ENCODE measurements at regions not wholly inside any gene's neighbourhood (a gene's known extent, or its start where the extent isn't known, plus 50 kb on each side); places are given as distances from the start of the nearest gene placed in this dataset.

- no peaks in the 10 kb centered on the region for H3K27me3 ChIP-seq (ENCODE audit: insufficient read depth, low read length)
These were observed 1061.0 kb downstream of the ADGRL2 start for GRCh38 chr1:82861749-82862148.

GRCh38 chr1:82858031-82858430 lies 1057.3 kb downstream of the ADGRL2 start:
- Histone ChIP-seq H3K27me3 (ENCODE audit: insufficient read depth, low read length) (no peaks in the 10 kb centered on the region), H3K4me1 (ENCODE audit: insufficient read depth, low read length) (peaks cover 4% of the 10 kb centered on the region; the same call in 1 of the 2 replicates), H3K27ac (ENCODE audit: low read length) (no peak overlapping the region), H3K36me3 (ENCODE audit: insufficient read depth, low read depth, low read length) (no peaks in the 10 kb centered on the region), H3K9me3 (ENCODE audit: insufficient read depth, low read depth, low read length) (no peaks in the 10 kb centered on the region), H3K4me3 (ENCODE audit: low read length) (no peak overlapping the region), H3K9ac (ENCODE audit: low read depth, low read length) (no peak overlapping the region; the same call in 1 of the 2 replicates)

More at GRCh38 chr1:82861749-82862148, 1061.0 kb downstream of the ADGRL2 start:
- H3K9me3 ChIP-seq (ENCODE audit: insufficient read depth, low read depth, low read length): no peaks in the 10 kb centered on the region
- H3K36me3 ChIP-seq (ENCODE audit: insufficient read depth, low read depth, low read length): no peaks in the 10 kb centered on the region
- no peak overlapping the region for H3K9ac ChIP-seq (ENCODE audit: low read depth, low read length)
- H3K27ac ChIP-seq (ENCODE audit: low read length): no peak overlapping the region
- no peak overlapping the region for H3K4me3 ChIP-seq (ENCODE audit: low read length)
- H3K4me1 ChIP-seq (ENCODE audit: insufficient read depth, low read length): peaks cover 4% of the 10 kb centered on the region; the same call in 1 of the 2 replicates

- no peak overlapping the region for H3K27ac ChIP-seq (ENCODE audit: low read length)
- no peaks in the 10 kb centered on the region for H3K9me3 ChIP-seq (ENCODE audit: insufficient read depth, low read depth, low read length)
- no peak overlapping the region for H3K9ac ChIP-seq (ENCODE audit: low read depth, low read length)
- H3K36me3 ChIP-seq (ENCODE audit: insufficient read depth, low read depth, low read length): no peaks in the 10 kb centered on the region
- H3K4me1 ChIP-seq (ENCODE audit: insufficient read depth, low read length): peaks cover 49% of the 10 kb centered on the region
- no peaks in the 10 kb centered on the region for H3K27me3 ChIP-seq (ENCODE audit: insufficient read depth, low read length)
- no peak overlapping the region for H3K4me3 ChIP-seq (ENCODE audit: low read length)
These were observed 1048.7 kb downstream of the ADGRL2 start for GRCh38 chr1:82849460-82849859.

DNA sequence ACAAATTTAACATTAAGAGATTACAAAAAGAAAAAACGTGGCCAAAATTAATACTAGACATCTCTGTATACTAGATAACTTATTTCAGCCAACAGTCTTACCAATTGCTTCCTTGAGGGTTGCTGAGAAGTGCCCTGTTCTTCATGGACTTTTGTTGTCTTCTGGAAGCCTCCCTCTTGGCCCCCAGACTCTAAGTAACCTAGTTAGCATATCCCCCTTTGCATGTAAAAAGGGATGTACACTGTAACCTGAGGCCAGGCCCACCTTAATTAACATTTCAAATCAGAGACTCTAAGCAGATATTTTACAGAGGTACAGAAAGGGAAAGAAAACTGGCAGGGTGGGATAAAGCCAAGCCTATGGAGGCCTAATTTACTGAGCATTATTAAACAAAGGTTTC lies 1047.3 kb downstream of the ADGRL2 start:
- Histone ChIP-seq H3K27ac (ENCODE audit: low read length) (no peak overlapping the region), H3K9ac (ENCODE audit: low read depth, low read length) (peak overlapping the region; percentile 75; the same call in 1 of the 2 replicates), H3K27me3 (ENCODE audit: insufficient read depth, low read length) (no peaks in the 10 kb centered on the region), H3K4me1 (ENCODE audit: insufficient read depth, low read length) (peaks cover 55% of the 10 kb centered on the region), H3K9me3 (ENCODE audit: insufficient read depth, low read depth, low read length) (no peaks in the 10 kb centered on the region), H3K4me3 (ENCODE audit: low read length) (peak overlapping the region; percentile 77), H3K36me3 (ENCODE audit: insufficient read depth, low read depth, low read length) (no peaks in the 10 kb centered on the region)

DNA sequence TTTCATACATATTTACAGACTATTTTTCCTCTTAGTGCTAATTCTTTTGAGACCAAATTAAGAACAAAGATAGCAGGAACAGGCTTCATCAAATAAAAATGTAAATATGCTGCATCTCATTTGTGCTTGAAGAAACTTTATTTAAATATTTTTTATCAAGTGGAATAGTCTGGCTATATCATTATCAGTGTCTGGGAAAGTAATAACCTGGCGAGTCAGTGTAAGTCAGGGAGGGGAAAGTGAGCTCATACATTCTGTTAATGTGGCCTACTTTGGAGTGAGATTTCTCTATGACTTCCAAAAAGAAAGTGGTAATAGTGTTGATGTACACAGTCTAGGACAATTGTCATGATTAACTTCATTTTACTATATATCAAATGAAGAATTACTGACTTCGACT lies 1045.1 kb downstream of the ADGRL2 start:
- peaks cover 51% of the 10 kb centered on the region for H3K4me1 ChIP-seq (ENCODE audit: insufficient read depth, low read length)
- H3K9ac ChIP-seq (ENCODE audit: low read depth, low read length): peak overlapping the region; percentile 75; the same call in 1 of the 2 replicates

DNA sequence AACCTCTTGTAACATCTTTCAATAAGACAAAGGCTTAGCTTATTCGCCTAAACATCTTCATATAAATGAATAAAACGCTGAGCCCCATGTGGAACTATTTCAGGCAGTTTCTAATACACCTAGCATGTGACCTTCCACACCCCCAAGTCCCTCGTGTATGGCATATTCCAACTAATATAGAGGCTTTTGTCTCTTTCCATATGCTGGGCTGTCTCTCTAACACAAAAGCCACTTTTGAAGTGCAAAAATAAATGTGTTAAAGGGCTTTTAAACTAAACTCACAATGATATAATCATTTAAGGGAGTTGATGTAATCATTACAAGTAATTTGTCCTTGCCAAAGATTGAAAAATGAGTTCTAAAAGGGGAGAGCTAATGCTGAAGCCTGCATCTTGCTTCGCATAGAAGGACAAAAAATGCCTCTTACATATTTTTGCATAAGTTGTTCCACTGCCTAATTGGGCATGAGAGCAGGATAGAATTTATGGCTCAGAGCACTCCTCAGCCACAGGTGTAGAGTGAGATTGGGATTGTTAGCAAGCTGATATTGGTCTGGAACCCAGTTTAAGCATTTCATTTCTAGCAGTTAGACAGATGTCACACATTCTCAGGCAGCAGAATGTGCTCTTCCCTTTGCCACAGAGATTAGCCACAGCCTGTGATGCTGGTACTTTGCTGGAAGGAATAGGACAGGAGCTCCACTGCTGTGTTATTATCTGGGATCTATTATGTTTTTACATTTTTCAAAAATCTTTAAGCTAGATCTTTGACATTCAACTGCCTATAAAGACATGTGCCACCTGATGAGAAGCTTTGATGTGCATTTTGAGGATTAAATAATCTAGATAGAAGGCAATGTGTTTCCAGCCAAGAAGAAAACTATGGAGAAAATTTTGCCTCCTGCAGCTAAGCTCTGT lies 1044.4 kb downstream of the ADGRL2 start:
- Histone ChIP-seq H3K4me1 (ENCODE audit: insufficient read depth, low read length) (peaks cover 50% of the 10 kb centered on the region), H3K9me3 (ENCODE audit: insufficient read depth, low read depth, low read length) (no peaks in the 10 kb centered on the region), H3K27me3 (ENCODE audit: insufficient read depth, low read length) (no peaks in the 10 kb centered on the region), H3K9ac (ENCODE audit: low read depth, low read length) (peak overlapping the region; percentile 3; the same call in 1 of the 2 replicates), H3K36me3 (ENCODE audit: insufficient read depth, low read depth, low read length) (no peaks in the 10 kb centered on the region), H3K27ac (ENCODE audit: low read length) (no peak overlapping the region), H3K4me3 (ENCODE audit: low read length) (peak overlapping the region; percentile 77; the same call in 1 of the 2 replicates)

More for the DNA sequence above, 1045.1 kb downstream of the ADGRL2 start:
- Histone ChIP-seq H3K27me3 (ENCODE audit: insufficient read depth, low read length) (no peaks in the 10 kb centered on the region), H3K36me3 (ENCODE audit: insufficient read depth, low read depth, low read length) (no peaks in the 10 kb centered on the region), H3K4me3 (ENCODE audit: low read length) (peak overlapping the region; percentile 77), H3K9me3 (ENCODE audit: insufficient read depth, low read depth, low read length) (no peaks in the 10 kb centered on the region), H3K27ac (ENCODE audit: low read length) (no peak overlapping the region)

DNA sequence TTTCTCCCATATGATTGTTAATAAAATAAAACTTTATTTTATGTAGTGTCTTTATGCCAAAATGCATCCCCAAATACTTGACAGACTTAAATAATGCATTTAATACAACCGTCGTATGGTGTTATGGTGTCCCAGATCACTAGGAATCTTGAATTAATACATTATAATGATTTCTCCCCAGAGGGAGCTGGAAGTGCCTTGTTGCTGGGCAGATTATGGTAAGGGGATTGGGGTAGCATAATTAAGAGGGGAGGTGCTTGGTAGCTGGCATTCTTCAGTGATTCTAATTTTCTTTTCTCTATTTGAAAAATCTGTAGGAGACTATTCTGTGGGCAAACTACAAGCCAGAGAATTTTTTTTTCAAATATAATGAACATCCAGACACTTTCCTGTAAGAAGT lies 1043.7 kb downstream of the ADGRL2 start:
- no peaks in the 10 kb centered on the region for H3K9me3 ChIP-seq (ENCODE audit: insufficient read depth, low read depth, low read length)
- no peaks in the 10 kb centered on the region for H3K36me3 ChIP-seq (ENCODE audit: insufficient read depth, low read depth, low read length)
- H3K9ac ChIP-seq (ENCODE audit: low read depth, low read length): peak overlapping the region; percentile 3; the same call in 1 of the 2 replicates
- H3K4me3 ChIP-seq (ENCODE audit: low read length): 0 out of 2 replicates have a peak overlapping the region, but pooled peaks have one; percentile 77
- no peaks in the 10 kb centered on the region for H3K27me3 ChIP-seq (ENCODE audit: insufficient read depth, low read length)
- peaks cover 51% of the 10 kb centered on the region for H3K4me1 ChIP-seq (ENCODE audit: insufficient read depth, low read length)
- H3K27ac ChIP-seq (ENCODE audit: low read length): no peak overlapping the region

DNA sequence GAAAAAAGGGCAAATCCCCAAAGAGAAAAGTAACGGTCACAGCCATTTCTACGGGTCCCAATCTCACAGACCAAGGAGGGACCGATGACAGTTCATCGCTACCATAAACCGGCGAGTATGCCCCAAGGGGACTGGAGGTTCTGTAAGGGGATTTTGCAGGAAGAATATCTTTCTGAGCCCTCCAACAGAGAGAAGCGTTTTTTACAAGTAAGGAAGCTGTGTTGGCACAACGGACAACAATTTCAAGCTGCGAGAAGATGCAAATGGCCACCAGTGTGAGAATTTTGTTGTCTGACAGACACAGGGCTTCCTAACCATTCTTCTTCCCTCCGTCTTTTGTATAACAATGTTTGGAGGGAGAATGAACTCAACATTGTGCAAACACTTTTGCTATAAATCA lies 1043.1 kb downstream of the ADGRL2 start:
- Histone ChIP-seq H3K27ac (ENCODE audit: low read length) (no peak overlapping the region), H3K9me3 (ENCODE audit: insufficient read depth, low read depth, low read length) (no peaks in the 10 kb centered on the region), H3K27me3 (ENCODE audit: insufficient read depth, low read length) (no peaks in the 10 kb centered on the region), H3K9ac (ENCODE audit: low read depth, low read length) (no peak overlapping the region), H3K4me3 (ENCODE audit: low read length) (no peak overlapping the region), H3K36me3 (ENCODE audit: insufficient read depth, low read depth, low read length) (no peaks in the 10 kb centered on the region), H3K4me1 (ENCODE audit: insufficient read depth, low read length) (peaks cover 50% of the 10 kb centered on the region)

GRCh38 chr1:82840192-82840591 lies 1039.5 kb downstream of the ADGRL2 start:
- Histone ChIP-seq H3K9me3 (ENCODE audit: insufficient read depth, low read depth, low read length) (no peaks in the 10 kb centered on the region), H3K9ac (ENCODE audit: low read depth, low read length) (no peak overlapping the region), H3K27me3 (ENCODE audit: insufficient read depth, low read length) (no peaks in the 10 kb centered on the region), H3K4me1 (ENCODE audit: insufficient read depth, low read length) (peaks cover 24% of the 10 kb centered on the region; the same call in 1 of the 2 replicates), H3K4me3 (ENCODE audit: low read length) (no peak overlapping the region), H3K27ac (ENCODE audit: low read length) (no peak overlapping the region), H3K36me3 (ENCODE audit: insufficient read depth, low read depth, low read length) (no peaks in the 10 kb centered on the region)

GRCh38 chr1:82837766-82838465 lies 1037.2 kb downstream of the ADGRL2 start:
- peaks cover 11% of the 10 kb centered on the region; the same call in 1 of the 2 replicates for H3K4me1 ChIP-seq (ENCODE audit: insufficient read depth, low read length)
- H3K27me3 ChIP-seq (ENCODE audit: insufficient read depth, low read length): no peaks in the 10 kb centered on the region
- H3K9me3 ChIP-seq (ENCODE audit: insufficient read depth, low read depth, low read length): no peaks in the 10 kb centered on the region
- H3K4me3 ChIP-seq (ENCODE audit: low read length): no peak overlapping the region
- no peaks in the 10 kb centered on the region for H3K36me3 ChIP-seq (ENCODE audit: insufficient read depth, low read depth, low read length)
- H3K9ac ChIP-seq (ENCODE audit: low read depth, low read length): no peak overlapping the region
- no peak overlapping the region for H3K27ac ChIP-seq (ENCODE audit: low read length)

- Histone ChIP-seq H3K36me3 (ENCODE audit: insufficient read depth, low read depth, low read length) (no peaks in the 10 kb centered on the region), H3K27ac (ENCODE audit: low read length) (no peak overlapping the region), H3K9me3 (ENCODE audit: insufficient read depth, low read depth, low read length) (no peaks in the 10 kb centered on the region), H3K9ac (ENCODE audit: low read depth, low read length) (no peak overlapping the region), H3K27me3 (ENCODE audit: insufficient read depth, low read length) (no peaks in the 10 kb centered on the region), H3K4me1 (ENCODE audit: insufficient read depth, low read length) (peaks cover 11% of the 10 kb centered on the region; the same call in 1 of the 2 replicates), H3K4me3 (ENCODE audit: low read length) (no peak overlapping the region)
These were observed 1036.4 kb downstream of the ADGRL2 start for GRCh38 chr1:82836973-82837680.
